Natural killer cell (primary cell): ENCODE measurements at regions not wholly inside any gene's neighbourhood (a gene's known extent, or its start where the extent isn't known, plus 50 kb on each side); places are given as distances from the start of the nearest gene placed in this dataset.

Experiments
- ATAC-seq, 3 donors: fragments of 150-1000 bp in 2 of 3; fragments of 200-7000 bp in 1 of 3; cut with Tn5 transposase; 1 replicate in 1 of 3; 2 replicates in 2 of 3; pipeline ENCODE4 v1.10.0; 2021; ENCODE audit warnings: mild to moderate bottlenecking in 2 of 3, moderate library complexity in 2 of 3
- DNase-seq, 2 donors: peaks; one replicate each; pipeline versions ENCODE4 v3.0.0 to v3.0.0-alpha.2; 2013 to 2021; ENCODE audit warnings: mixed read lengths in 1 of 2
- H3K27ac ChIP-seq: one replicate; pipeline ENCODE4 v1.5.1; 2013; ENCODE audit warnings: mild to moderate bottlenecking, low read length
- H3K27me3 ChIP-seq: one replicate; pipeline ENCODE4 v1.6.1; 2013; ENCODE audit warnings: low read length; ENCODE audit not compliant: control insufficient read depth, insufficient read depth
- H3K36me3 ChIP-seq: one replicate; pipeline ENCODE4 v1.6.1; 2013; ENCODE audit warnings: low read length; ENCODE audit not compliant: control insufficient read depth, insufficient read depth
- H3K4me1 ChIP-seq: one replicate; pipeline ENCODE4 v1.6.1; 2013; ENCODE audit warnings: low read length; ENCODE audit not compliant: control insufficient read depth, insufficient read depth
- H3K4me3 ChIP-seq: one replicate; pipeline ENCODE4 v1.5.1; 2013; ENCODE audit warnings: low read length
- H3K9me3 ChIP-seq: one replicate; pipeline ENCODE4 v1.6.1; 2013; ENCODE audit warnings: low read length; ENCODE audit not compliant: control insufficient read depth, insufficient read depth
- H3K27ac Mint-ChIP-seq, 2 donors: one replicate each; pipeline ENCODE4 v1.8.0; 2022; ENCODE audit warnings: mild to moderate bottlenecking in 2 of 2, mixed read lengths in 2 of 2, moderate library complexity in 1 of 2
- H3K27me3 Mint-ChIP-seq, 2 donors: one replicate each; pipeline ENCODE4 v1.8.0; 2022; ENCODE audit warnings: low read depth in 2 of 2, mixed read lengths in 2 of 2
- H3K36me3 Mint-ChIP-seq: one replicate; pipeline ENCODE4 v1.8.0; 2022; ENCODE audit warnings: mixed read lengths
- H3K4me1 Mint-ChIP-seq, 2 donors: one replicate each; pipeline ENCODE4 v1.8.0; 2022; ENCODE audit warnings: mixed read lengths in 2 of 2
- H3K4me3 Mint-ChIP-seq: one replicate; pipeline ENCODE4 v1.8.0; 2022; ENCODE audit warnings: mild to moderate bottlenecking, moderate library complexity, mixed read lengths
- H3K9me3 Mint-ChIP-seq, 2 donors: one replicate each; pipeline ENCODE4 v1.8.0; 2022; ENCODE audit warnings: mixed read lengths in 2 of 2
- WGBS: methylation state at CpG from one replicate; pipeline ENCODE4 v1.1.7; 2013; ENCODE audit warnings: missing lambda C conversion rate; ENCODE audit not compliant: insufficient coverage; 5-methylcytosine and 5-hydroxymethylcytosine counted together
- intact Hi-C: fragments of 100-400 bp; cut with micrococcal nuclease; formaldehyde crosslinking; loops from one replicate; pipeline ENCODE4 v1.14.2; 2022
- TF ChIP-seq, protein P1 (sequence below): fragments of 200-600 bp; IDR thresholded peaks from one replicate; pipeline ENCODE4 v1.8.0; 2022; ENCODE audit warnings: antibody characterized with exemption

DNA sequence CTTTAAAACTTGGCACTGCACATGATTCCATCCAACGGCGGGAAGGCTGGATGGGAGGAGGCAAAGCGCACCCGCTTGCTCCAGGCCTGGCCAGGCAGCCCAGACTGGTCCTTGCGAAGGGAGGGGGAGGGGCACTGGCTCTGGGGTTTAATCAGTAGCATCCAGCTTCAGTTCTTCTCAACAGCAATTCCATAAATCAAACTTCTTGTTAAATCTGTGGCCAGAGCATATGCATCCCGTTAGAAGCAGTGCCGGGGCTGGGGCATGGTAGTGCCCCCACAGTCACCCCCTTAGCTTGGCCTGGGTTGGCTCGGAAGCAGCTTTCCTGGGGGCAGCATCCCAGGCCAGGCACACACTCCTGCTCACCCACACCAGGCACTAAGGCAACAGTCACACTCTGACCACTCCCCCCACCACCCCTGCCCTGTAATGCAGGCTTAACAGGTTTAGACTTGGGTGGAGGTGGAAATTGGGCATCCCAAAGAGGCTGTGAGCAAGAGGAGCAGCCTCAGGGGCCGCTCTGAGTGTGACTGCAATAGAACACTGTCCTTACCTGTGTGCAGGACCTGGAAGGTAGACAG lies 94.1 kb upstream of the CASZ1 start:
- Mint-ChIP-seq H3K4me1 (no peaks in the 10 kb centered on the region), H3K27me3 (peaks cover 38 to 40% of the 10 kb centered on the region in 2 donors), H3K27ac (no peak overlapping the region), H3K36me3 (no peaks in the 10 kb centered on the region), H3K9me3 (no peaks in the 10 kb centered on the region), H3K4me3 (no peak overlapping the region)
- no peak overlapping the region for H3K4me3 ChIP-seq
- DNase-seq (no peak), ATAC-seq (no peak)
- H3K9me3 ChIP-seq = no peaks in the 10 kb centered on the region
- no peaks in the 10 kb centered on the region for H3K36me3 ChIP-seq
- WGBS = 39% methylated on average over 9 of the region's 9 CpGs
- peaks cover 11% of the 10 kb centered on the region for H3K27me3 ChIP-seq
- intact Hi-C loops = no loop called here
- peaks cover 3% of the 10 kb centered on the region for H3K4me1 ChIP-seq
- H3K27ac ChIP-seq = no peak overlapping the region
- TF ChIP-seq, protein P1, sequence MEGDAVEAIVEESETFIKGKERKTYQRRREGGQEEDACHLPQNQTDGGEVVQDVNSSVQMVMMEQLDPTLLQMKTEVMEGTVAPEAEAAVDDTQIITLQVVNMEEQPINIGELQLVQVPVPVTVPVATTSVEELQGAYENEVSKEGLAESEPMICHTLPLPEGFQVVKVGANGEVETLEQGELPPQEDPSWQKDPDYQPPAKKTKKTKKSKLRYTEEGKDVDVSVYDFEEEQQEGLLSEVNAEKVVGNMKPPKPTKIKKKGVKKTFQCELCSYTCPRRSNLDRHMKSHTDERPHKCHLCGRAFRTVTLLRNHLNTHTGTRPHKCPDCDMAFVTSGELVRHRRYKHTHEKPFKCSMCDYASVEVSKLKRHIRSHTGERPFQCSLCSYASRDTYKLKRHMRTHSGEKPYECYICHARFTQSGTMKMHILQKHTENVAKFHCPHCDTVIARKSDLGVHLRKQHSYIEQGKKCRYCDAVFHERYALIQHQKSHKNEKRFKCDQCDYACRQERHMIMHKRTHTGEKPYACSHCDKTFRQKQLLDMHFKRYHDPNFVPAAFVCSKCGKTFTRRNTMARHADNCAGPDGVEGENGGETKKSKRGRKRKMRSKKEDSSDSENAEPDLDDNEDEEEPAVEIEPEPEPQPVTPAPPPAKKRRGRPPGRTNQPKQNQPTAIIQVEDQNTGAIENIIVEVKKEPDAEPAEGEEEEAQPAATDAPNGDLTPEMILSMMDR = no peak

DNA sequence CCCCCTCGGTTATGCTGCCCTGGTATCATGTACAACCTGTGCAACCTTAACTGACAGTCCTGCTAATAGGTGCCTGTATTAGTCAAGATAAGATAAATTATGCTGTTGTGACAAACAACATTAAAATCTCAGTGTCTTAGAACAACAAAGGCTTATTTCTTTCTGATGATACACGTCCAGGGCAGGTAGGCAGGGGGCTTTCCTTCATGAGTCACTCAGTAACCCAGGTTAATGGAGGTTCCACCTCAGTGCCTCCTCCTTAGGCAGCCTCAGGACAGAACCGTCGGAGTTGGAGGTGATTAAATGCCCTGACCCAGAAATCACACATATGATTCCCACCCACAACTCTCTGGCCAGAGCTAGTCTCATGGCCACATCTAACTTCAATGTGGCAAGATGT lies 94.6 kb upstream of the CASZ1 start:
- Histone ChIP-seq H3K27ac (no peak overlapping the region), H3K9me3 (no peaks in the 10 kb centered on the region), H3K36me3 (no peaks in the 10 kb centered on the region), H3K4me1 (peaks cover 3% of the 10 kb centered on the region), H3K4me3 (no peak overlapping the region), H3K27me3 (peaks cover 11% of the 10 kb centered on the region)
- intact Hi-C loops = no loop called here
- no peak for ATAC-seq
- DNase-seq = no peak
- Mint-ChIP-seq H3K4me3 (no peak overlapping the region), H3K9me3 (no peaks in the 10 kb centered on the region), H3K27me3 (peaks cover 38 to 40% of the 10 kb centered on the region in 2 donors), H3K36me3 (no peaks in the 10 kb centered on the region), H3K27ac (no peak overlapping the region), H3K4me1 (no peaks in the 10 kb centered on the region)
- TF ChIP-seq, protein P1 = no peak
- WGBS = 75% methylated on average over 4 of the region's 4 CpGs

DNA sequence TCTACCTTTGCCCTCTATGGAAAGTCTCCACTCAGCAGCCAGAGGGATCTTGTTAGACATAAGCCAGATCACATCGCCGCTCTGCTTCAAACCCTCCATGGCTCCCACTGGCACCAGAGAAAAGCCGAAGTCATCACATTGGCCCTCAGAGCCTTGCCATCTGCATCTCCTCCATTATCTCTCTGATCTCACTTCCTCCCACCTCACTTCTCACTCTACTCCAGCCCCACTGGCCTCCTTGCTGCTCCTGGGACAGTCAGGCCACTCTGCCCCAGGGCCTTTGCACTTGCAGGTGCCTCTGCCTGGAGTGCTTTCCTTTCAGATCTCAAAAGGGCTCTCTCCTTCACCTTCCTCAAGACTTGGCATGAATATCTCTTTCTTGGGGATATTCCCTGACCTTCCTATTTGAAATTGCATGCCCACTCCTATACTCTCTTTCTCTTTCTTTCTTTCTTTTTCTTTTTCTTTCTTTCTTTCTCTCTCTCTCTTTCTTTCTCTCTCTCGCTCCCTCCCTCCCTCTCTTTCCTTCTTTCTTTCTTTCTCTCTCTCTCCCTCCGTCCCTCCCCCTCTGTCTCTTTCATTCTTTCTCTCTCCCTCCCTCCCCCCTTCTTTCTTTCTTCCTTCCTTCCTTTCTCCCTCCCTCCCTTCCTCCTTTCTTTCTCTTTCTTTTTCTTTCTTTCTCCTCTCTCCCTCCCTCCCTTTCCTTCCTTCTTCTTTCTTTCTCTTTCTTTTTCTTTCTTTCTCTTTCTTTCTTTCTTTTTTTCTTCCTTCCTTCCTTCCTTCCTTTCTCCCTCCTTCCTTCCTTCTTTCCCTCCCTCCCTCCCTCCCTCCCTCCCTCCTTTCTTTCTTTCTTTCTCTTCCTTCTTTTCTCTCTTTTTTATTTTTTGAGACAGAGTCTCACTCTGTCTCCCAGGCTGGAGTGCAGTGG lies 96.0 kb upstream of the CASZ1 start:
- no peak overlapping the region for H3K27ac ChIP-seq
- peaks cover 34 to 40% of the 10 kb centered on the region in 2 donors for H3K27me3 Mint-ChIP-seq
- no peak overlapping the region for H3K4me3 Mint-ChIP-seq
- H3K36me3 ChIP-seq = no peaks in the 10 kb centered on the region
- no peaks in the 10 kb centered on the region for H3K9me3 ChIP-seq
- no peak for ATAC-seq
- H3K27me3 ChIP-seq = peaks cover 11% of the 10 kb centered on the region
- 91% methylated on average over 5 of the region's 5 CpGs for WGBS
- no peak for DNase-seq
- no peak overlapping the region for H3K4me3 ChIP-seq
- H3K36me3 Mint-ChIP-seq = no peaks in the 10 kb centered on the region
- H3K4me1 Mint-ChIP-seq = no peaks in the 10 kb centered on the region
- H3K9me3 Mint-ChIP-seq = no peaks in the 10 kb centered on the region
- H3K27ac Mint-ChIP-seq = no peak overlapping the region
- intact Hi-C loops = no loop called here
- TF ChIP-seq, protein P1 = no peak
- H3K4me1 ChIP-seq = peaks cover 3% of the 10 kb centered on the region
